ENCODE measurements at regions not wholly inside any gene's neighbourhood (a gene's known extent, or its start where the extent isn't known, plus 50 kb on each side); places are given as distances from the start of the nearest gene placed in this dataset.

DNA sequence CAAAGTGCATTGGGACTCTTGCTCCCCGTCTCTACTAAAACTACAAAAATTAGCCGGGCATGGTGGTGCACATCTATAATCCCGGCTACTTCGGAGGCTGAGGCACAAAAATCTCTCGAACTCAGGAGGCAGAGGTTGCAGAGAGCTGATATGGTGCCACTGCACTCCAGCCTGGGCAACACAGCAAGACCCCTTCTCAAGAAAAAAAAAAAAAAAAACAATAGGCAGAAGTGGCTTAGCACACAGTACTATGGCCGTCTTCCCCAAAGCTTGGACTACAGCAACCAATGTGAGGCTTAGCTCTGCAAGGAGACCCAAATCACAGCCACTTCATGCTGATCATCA, 162.8 kb upstream of the PRDX4 start:
- FAIRE-seq, result no peak
- no peak for TF ChIP-seq KDM4A (IDR thresholded peaks at IDR 0.05; ENCODE audit: low read depth, low read length, severe bottlenecking)
- TF ChIP-seq, protein P1, sequence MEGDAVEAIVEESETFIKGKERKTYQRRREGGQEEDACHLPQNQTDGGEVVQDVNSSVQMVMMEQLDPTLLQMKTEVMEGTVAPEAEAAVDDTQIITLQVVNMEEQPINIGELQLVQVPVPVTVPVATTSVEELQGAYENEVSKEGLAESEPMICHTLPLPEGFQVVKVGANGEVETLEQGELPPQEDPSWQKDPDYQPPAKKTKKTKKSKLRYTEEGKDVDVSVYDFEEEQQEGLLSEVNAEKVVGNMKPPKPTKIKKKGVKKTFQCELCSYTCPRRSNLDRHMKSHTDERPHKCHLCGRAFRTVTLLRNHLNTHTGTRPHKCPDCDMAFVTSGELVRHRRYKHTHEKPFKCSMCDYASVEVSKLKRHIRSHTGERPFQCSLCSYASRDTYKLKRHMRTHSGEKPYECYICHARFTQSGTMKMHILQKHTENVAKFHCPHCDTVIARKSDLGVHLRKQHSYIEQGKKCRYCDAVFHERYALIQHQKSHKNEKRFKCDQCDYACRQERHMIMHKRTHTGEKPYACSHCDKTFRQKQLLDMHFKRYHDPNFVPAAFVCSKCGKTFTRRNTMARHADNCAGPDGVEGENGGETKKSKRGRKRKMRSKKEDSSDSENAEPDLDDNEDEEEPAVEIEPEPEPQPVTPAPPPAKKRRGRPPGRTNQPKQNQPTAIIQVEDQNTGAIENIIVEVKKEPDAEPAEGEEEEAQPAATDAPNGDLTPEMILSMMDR (IDR thresholded peaks at IDR 0.05; ENCODE audit: control extremely low read depth in 1 of 3, insufficient read depth in 1 of 3, low read depth in 1 of 3, low read length in 3 of 3), result no peak
- TF ChIP-seq, protein P2, sequence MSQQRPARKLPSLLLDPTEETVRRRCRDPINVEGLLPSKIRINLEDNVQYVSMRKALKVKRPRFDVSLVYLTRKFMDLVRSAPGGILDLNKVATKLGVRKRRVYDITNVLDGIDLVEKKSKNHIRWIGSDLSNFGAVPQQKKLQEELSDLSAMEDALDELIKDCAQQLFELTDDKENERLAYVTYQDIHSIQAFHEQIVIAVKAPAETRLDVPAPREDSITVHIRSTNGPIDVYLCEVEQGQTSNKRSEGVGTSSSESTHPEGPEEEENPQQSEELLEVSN (IDR thresholded peaks at IDR 0.05), result no peak
- no peak for TF ChIP-seq PHF8 (conservative IDR thresholded peaks at IDR 0.05; ENCODE audit: low read depth, low read length)
- no peak for TF ChIP-seq SUZ12 (IDR thresholded peaks at IDR 0.05; ENCODE audit: low read length)
- TF ChIP-seq SP2 (IDR thresholded peaks at IDR 0.05; ENCODE audit: low read length), result no peak
- no peak for TF ChIP-seq RAD21 (IDR thresholded peaks at IDR 0.05 in 1 of 2, conservative IDR thresholded peaks at IDR 0.05 in 1 of 2; ENCODE audit: low read depth in 2 of 2, low read length in 2 of 2)
- no peak for TF ChIP-seq EP300 (IDR thresholded peaks at IDR 0.05; ENCODE audit: borderline replicate concordance in 1 of 2, low read depth in 2 of 2, low read length in 2 of 2)
- no peak for TF ChIP-seq TBP (IDR thresholded peaks at IDR 0.05; ENCODE audit: low read depth, low read length)
- TF ChIP-seq ASH2L (IDR thresholded peaks at IDR 0.05; ENCODE audit: low read length), result no peak
- no peak for TF ChIP-seq CTBP2 (IDR thresholded peaks at IDR 0.05; ENCODE audit: borderline replicate concordance, insufficient read depth, insufficient read length, low read length)

More for the DNA sequence above, 162.8 kb upstream of the PRDX4 start:
- 91% methylated on average over 6 of the region's 6 CpGs; no CpG with 5 or more reads in 1 of the 2 experiments for WGBS, 2 experiments (ENCODE audit: extremely low coverage in 1 of 2, insufficient coverage in 1 of 2, insufficient read length in 1 of 2, insufficient replicate concordance in 2 of 2, low coverage in 1 of 2, low lambda C conversion rate in 2 of 2, missing lambda C conversion rate in 1 of 2)
- no peak overlapping the region for H2BK20ac ChIP-seq (ENCODE audit: low read length)
- H3K36me3 ChIP-seq (ENCODE audit: control insufficient read depth in 2 of 4, insufficient read depth in 4 of 4, low read length in 3 of 4), result no peaks in the 10 kb centered on the region
- no peak overlapping the region for H3K4me3 ChIP-seq (ENCODE audit: extremely low read depth in 1 of 4, insufficient read depth in 2 of 4, low read depth in 3 of 4, low read length in 4 of 4)
- H3K79me2 ChIP-seq (ENCODE audit: control insufficient read depth in 1 of 2, insufficient read depth in 2 of 2, low read length in 2 of 2), result no peaks in the 10 kb centered on the region
- H4K91ac ChIP-seq (replicated peaks; ENCODE audit: insufficient read length, low read length), result peak overlapping the region; percentile 4
- no peak overlapping the region for H2BK15ac ChIP-seq (ENCODE audit: low read length)
- H3K14ac ChIP-seq (ENCODE audit: insufficient read length), result no peak overlapping the region
- ChIA-PET CTCF (ENCODE audit: partially characterized antibody) (no interaction called here), POLR2A (ENCODE audit: partially characterized antibody) (no interaction called here)
- no peak overlapping the region for H2AFZ ChIP-seq (ENCODE audit: low read length)
- H3K4me1 ChIP-seq (replicated peaks in 1 of 4; ENCODE audit: control insufficient read depth in 3 of 4, insufficient read depth in 4 of 4, low read length in 3 of 4), result peaks cover 0 to 15% (median 7%) of the 10 kb centered on the region in 4 experiments; a peak in 5 of 7 replicates
- DNase-seq (ENCODE audit: low read depth in 1 of 2, low spot score in 2 of 2), result no peak
- no peak overlapping the region for H2AK5ac ChIP-seq (ENCODE audit: low read depth, low read length)
- H3K23me2 ChIP-seq (ENCODE audit: low read depth, low read length), result no peaks in the 10 kb centered on the region
- H3K9ac ChIP-seq (replicated peaks in 1 of 4; ENCODE audit: extremely low read depth in 1 of 4, low read depth in 3 of 4, low read length in 3 of 4), result no peak overlapping the region
- no peaks in the 10 kb centered on the region for H3K27me3 ChIP-seq (replicated peaks in 1 of 4; ENCODE audit: control insufficient read depth in 3 of 4, extremely low read depth in 1 of 4, insufficient read depth in 3 of 4, low read length in 3 of 4)
- H3K79me1 ChIP-seq (ENCODE audit: low read depth, low read length), result no peaks in the 10 kb centered on the region
- no peak overlapping the region for H3K56ac ChIP-seq (replicated peaks; ENCODE audit: insufficient read length, low read depth, low read length)
- H3K27ac ChIP-seq (ENCODE audit: low read depth, low read length), result no peak overlapping the region
- no peak overlapping the region for H2BK12ac ChIP-seq (ENCODE audit: low read depth, low read length)
- H2BK5ac ChIP-seq (ENCODE audit: low read depth, low read length), result peak overlapping the region; percentile 49; the same call in 1 of the 2 replicates
- no peak overlapping the region for H3K18ac ChIP-seq (ENCODE audit: extremely low read depth, low read length)
- H3K4me2 ChIP-seq (ENCODE audit: insufficient read depth in 1 of 2, low read depth in 2 of 2, low read length in 2 of 2), result no peak overlapping the region
- H3K9me3 ChIP-seq (ENCODE audit: insufficient read depth in 2 of 2, low read depth in 1 of 2, low read length in 1 of 2), result no peaks in the 10 kb centered on the region
- H3K23ac ChIP-seq (ENCODE audit: insufficient read length), result no peak overlapping the region
- no peak overlapping the region for H4K8ac ChIP-seq (ENCODE audit: extremely low read depth, insufficient read depth, low read length)
- no peaks in the 10 kb centered on the region for H4K20me1 ChIP-seq (replicated peaks in 1 of 2; ENCODE audit: control insufficient read depth in 1 of 2, insufficient read depth in 2 of 2, low read length in 2 of 2)
- H3K4ac ChIP-seq (replicated peaks; ENCODE audit: insufficient read length, low read depth, low read length), result no peak overlapping the region
- H4K5ac ChIP-seq (ENCODE audit: insufficient read length, low read depth, low read length), result no peak overlapping the region
- no peak overlapping the region for H2BK120ac ChIP-seq (replicated peaks; ENCODE audit: low read depth, low read length)
